HK-2 (cell line): ENCODE measurements at regions not wholly inside any gene's neighbourhood (a gene's known extent, or its start where the extent isn't known, plus 50 kb on each side); places are given as distances from the start of the nearest gene placed in this dataset.

ENCODE experiments used
- DNase-seq: peaks from one replicate; pipeline ENCODE4 v3.0.0-alpha.2; 2018; ENCODE audit not compliant: unreplicated experiment

DNA sequence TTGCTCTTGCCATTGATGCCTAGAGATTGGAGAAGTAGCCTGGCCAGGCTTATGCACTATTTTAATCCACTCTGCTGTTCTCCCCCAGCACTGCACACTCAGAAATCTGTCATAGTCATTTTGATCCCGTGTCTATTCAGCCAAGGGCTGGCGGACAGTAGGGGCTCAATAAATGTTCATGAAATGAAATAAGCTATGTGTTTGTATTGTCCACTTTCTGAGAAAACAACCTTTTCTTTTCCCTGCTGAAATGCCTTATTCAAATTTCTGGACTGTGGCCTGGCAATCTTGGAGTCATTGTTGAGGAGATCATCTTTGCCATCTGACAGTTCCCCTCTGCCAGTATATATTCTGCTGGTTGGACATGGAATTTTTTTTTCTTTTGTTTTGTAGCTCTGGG lies 550.4 kb upstream of the MAP3K7 start:
- no peak for DNase-seq

DNA sequence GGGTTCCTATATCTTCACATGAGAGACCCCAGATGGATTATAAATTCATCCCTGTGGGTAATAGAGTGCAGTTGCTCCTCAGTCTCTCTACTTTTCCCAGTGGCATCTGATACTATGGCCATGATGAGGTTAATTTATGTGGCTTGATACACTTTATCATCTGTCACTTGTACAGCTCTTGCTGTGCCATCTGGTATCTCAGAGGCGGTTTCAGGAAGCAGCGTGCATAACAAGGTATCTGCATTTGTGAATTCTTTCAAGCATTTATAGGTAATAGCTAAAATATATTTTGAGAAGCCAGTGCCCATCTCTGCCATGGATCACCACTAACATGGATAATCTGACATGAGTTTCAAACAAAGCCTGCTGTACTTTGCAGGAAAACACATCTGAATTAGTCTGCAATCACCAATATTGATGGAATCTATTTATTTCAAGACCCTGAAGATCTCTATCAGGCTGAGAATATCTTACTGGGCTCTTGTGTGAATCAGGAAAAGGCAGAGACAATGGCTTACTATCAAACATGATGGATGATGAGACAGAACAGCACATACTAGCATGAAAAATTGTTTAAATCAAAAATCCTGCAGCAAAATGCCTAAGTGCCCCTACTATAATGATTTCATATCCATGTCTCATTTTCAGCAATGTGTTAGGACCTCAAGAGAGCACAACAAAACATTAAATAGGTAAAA lies 548.7 kb upstream of the MAP3K7 start:
- no peak for DNase-seq

DNA sequence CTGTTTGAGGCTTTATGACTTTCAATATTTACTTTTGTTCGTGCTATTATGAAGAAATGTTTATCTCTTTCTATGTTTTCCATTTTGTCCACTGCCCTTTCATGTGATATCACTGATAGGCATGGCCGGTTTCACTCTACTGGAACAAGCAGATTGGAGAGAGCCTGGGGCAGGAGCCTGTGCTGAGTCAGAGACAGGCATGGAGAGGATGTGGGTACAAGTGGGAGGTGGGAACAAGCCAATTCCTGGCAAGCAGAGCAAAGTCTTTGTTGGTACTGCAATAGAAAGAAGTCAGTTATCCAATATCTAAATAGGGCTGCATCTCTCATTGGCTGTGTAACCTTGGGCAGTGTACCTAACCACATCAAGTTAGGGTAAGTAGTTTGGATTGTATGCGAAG lies 545.6 kb upstream of the MAP3K7 start:
- peak; percentile 45 for DNase-seq

DNA sequence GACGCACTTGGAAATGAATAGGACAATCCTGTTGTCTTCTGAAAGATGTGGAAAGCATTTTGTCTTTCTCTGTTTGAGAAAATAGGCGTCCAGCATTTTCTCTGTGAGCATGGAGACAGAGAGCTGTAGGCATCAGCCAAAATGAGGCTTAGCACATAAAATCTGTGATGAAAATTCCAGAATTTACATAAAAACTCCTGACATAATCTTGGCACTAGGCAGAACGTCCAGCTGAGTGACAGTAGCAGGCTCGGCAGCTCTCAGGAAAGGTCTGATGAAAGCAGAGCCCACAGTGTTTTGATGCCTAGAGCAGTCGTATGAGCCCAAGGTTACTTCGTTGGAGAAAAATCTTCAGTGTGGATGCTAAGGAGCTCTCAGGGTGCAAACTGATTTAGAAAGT lies 543.3 kb upstream of the MAP3K7 start:
- DNase-seq: no peak

DNA sequence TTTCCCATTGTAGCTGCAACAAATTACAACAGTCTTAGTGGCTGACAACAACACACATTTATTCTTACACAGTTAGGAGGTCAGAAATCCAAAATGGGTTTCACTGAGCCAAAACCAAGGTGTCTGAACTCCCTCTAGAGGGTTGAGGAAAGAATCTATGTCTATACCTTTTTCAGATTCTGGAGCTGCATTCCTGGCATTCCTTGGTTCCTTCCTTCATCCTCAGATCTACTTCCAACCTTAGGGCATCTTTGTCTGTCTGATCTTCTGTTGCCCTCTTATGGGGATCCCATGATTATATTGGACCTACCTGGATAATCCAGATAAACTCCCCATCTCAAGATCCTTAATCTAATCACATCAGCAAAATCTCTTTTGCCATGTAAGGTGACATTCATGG lies 540.9 kb upstream of the MAP3K7 start:
- DNase-seq: no peak

DNA sequence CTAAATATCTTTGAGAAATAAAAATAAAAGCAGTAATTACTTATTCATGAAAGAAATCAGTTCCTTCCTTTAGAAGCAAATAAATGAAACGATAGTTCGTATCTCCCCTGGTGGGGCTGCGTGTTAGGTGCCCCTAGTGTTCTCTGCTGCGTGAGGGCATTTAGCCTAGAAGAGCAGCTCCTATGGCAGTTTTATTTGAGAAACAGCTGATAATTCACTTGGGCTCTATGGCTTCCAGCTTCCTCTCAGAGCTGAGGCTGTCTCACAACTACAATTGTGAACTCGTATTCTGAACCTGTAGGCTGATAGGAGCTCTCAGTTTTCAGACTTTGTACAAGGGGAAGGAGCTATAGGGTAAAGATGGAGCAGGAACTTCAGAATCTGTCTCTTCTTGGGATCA lies 540.0 kb upstream of the MAP3K7 start:
- DNase-seq: no peak

DNA sequence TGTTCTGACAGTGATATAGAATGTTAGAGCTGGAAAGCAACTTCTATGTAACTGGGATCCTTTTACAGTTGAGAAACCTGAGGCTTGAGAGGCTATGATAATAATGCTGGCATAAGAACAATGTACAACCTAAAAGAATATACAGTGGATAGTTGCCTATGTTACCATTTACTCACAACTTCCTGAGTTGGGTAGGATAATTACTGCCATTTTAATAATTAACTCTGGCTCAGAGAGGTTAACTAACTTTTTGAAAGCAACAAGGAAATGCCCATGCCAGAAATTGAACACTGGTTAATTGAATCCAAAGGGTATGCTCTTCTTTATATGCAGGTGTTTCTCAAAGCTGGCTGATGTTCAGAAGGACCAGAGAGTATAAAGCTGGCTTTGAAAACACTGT lies 530.7 kb upstream of the MAP3K7 start:
- no peak for DNase-seq

DNA sequence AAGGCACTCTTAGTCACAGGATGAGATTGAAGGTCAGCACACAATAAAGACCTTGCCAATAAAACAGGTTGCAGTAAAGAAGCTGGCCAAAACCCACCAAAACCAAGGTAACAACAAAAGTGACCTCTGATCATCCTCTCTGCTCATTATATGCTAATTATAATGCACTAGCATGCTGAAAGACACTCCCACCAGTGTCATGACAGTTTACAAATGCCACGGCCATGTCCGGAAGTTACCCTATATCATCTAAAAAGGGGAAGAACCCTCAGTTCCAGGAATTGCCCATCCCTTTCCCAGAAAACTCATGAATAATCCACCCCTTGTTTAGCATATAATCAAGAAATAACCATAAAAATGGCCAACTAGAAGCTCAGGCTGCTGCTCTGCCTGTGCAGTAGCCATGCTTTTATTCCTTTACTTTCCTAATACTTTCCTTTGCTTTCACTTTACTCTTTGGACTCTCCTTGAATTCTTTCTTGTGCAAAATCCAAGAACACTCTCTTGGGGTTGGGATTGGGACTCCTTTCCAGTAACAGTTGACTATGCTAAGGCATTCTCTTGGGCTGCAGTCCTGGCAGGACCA lies 527.3 kb upstream of the MAP3K7 start:
- DNase-seq: no peak

DNA sequence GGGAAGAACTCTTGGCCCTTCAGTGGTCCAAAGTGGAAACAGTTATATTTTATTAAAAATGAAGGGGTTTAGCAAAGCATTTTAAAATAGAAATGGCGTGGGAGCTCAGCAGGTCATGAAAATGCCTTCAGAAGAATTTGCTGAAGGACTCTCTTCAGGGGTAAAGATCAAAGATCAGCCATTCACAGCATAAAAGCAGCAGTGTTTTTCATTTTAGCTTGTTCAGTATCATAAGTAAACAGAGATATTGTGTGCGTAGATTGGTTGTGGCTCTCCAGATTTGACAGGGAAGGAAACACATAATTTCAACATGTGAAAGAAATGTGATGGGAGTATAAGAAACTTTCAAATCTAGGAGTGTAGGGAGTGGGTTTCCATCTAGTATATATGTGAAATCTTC lies 519.2 kb upstream of the MAP3K7 start:
- DNase-seq: no peak

DNA sequence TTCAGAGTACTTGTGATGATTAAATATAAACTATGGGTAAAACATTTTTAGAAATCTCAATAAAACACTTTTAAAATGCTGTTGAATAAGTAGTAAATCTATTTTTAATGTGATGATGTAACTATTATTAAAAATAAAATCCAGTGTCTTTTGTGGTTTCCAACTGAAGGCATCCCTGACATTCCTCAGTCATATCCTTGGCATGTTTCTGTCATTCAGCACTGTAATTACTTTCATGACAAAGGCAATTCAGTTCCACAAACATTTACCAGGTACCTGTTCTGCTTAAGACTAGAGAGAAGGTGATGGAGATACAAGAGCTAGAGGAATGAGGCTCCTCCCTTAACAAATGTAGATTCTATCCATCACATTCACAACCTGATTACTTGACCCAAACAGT lies 518.7 kb upstream of the MAP3K7 start:
- DNase-seq: no peak

DNA sequence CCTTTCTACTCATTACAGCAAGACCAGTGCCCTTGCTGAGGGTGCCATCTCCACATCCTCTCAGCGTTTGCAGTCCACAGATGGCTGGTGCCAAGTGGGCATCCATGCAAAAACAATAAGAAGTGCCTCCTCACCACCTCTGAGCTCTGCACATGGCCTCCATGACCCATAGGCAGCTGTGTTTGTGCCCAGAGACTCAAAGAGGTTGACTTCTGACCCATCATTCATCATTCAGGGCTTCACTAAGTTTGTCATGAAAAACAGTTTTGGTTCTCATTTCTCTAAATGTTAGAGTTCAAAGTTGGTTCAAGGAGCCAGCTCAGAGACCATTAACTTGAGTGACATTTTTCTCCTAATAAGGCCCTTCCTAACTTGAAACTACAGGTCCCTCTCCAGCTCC lies 512.6 kb upstream of the MAP3K7 start:
- no peak for DNase-seq

DNA sequence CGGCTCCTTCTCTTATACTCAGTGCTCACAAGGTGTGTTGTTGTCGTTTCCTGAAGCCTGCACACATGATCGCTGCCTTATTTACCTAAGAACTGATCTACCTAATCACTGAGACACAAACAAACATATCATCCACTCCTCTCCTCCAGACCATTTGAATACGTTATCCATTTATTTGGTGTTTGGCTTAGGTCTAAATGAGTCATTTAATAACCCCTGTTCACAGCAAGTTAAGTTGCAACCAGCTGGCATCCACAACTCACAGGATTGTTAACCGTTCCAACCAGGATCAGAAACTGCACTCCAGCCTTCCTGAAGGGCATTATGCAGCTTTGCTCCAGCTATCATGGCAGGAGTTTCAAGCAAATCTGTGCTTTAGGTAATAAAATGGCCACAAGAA lies 511.1 kb upstream of the MAP3K7 start:
- no peak for DNase-seq

DNA sequence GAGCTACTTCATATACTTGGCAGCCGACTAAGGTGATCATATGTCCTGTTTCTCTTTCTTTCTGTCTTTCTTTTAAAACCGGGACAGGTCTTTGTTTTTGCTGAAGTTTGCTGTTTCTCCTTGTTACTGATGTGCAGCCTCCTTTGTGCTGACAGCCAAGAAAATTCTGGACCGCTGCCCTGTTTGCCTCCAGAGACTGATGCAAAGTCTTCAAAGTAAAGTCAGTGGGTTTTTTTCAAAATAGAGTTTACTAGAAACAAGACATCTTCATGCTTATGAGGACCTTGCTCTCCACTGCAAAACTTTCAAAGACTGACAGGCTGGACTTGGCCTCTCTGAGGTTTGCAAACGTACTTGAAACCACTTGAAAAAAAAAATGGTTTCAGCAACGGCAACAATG lies 510.5 kb upstream of the MAP3K7 start:
- DNase-seq: no peak

DNA sequence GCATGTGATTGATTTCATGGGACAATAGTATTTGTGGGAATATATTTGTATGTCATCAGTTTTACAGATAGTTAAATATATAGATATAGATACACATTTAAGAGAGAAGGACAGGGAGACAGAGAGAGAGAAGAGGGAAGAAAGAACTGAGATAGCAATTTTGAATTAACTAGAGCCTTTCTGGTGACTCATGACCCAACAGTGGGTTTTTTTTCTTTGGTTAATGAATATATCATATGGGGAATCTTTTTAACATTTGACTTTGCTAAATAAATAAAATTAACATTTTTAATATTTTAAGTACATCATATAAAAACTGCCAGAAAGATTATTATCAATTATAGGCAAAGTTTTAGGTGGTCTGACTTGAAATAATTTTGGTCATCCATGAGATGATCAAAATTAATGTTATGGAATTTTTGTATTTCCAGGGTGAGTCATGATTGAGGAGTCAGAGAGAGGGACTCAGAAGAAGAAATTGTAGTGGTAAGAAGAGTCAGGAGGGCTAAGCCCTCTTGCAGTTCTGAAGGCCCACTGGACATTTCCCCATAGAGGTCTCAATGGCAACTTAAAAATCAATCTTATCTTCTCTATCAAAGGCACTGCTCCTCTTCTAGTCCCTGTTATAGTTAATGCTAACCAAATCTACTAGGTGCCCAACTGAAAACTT lies 508.1 kb upstream of the MAP3K7 start:
- DNase-seq: no peak

DNA sequence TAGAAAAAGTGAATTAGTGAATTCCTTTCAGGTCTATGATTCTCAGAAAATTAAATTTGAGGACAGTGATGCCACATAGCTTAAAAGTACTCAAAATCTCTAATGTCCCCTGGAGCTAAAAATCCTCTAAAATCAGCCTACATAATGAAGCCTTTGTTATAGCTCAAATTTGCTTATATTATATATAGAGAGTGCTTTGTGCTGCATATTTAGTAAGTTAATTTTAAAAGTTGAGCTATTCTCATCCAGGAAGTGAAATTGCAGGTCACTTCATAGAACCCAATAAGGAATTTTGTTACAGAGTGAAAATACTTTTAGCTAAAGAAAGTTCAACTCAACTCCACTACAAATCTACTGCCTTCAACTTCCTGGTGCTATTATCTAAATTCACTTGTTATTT lies 507.5 kb upstream of the MAP3K7 start:
- DNase-seq: no peak

DNA sequence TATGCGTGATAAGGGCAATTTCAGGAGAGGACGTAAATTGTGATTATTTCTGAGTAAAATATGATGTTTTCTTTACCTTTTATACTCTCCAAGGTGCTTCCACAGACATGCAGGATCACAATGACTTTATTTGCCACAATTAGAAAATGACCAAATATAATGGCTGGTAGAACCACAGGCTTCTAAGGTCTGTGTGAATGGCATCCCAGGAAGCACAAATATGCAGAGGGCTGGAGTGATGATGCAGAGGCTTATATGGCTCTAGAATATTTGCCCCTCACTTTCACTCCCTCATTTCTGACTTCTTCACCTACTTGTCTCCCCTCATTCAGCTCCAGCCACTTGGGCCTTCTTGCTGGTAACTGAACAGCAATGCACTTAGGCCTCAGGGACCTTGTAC lies 502.1 kb upstream of the MAP3K7 start:
- DNase-seq: no peak

DNA sequence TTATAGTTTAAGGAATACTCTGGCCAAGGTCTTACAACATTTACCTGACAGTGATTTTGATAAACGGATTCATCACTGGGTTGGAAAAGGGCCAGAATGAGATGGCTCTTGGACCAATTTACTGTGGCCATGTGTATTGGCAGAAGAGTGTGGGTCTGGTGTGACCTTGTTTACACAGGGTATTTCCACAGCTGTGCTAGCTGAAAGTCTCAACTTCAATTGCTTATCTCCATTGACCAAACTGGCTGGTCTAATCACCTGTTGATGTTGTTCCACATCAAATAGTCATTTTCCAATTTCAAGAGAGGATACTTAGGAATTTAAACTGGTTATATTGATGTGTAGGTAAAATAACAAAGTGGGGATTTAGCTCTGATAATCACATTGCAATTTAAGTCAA lies 501.6 kb upstream of the MAP3K7 start:
- DNase-seq: no peak

DNA sequence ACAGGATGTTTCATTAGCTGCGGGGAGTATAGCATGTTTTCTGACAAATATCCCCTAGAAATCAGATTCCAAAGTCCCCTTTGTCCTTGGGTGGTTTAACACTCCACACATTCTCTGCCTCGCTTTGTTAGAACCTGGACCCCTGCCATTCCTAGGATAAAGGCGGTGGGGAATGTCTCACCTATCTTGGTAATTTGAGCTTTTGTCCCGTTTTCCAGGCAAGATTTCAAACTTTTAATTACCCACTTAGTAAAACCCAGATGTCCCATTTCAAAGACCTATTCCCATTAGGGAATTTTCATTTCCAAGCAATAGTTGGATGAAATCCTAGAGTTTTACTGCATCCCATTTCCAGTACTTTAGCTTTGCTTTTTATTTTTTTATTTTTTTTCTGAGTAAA lies 501.0 kb upstream of the MAP3K7 start:
- no peak for DNase-seq

DNA sequence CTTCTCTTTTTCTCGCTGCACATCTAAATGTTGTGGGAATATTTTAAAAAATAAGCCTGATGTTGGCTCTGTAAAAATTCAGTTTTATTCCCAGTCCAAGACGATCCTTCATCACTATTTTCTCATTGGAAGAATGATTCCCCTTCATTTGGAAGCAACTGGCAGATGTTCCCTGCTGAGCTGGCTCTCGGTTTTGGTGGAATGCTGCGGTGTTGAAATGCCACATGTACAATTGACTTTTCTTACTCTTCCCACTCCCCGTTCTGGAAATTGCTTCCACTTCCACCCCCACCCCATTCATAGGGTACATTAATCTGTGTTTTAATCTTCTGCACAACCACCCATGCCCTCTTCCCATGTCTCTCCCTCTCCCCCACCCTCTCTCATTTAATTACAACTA lies 496.3 kb upstream of the MAP3K7 start:
- DNase-seq: no peak

DNA sequence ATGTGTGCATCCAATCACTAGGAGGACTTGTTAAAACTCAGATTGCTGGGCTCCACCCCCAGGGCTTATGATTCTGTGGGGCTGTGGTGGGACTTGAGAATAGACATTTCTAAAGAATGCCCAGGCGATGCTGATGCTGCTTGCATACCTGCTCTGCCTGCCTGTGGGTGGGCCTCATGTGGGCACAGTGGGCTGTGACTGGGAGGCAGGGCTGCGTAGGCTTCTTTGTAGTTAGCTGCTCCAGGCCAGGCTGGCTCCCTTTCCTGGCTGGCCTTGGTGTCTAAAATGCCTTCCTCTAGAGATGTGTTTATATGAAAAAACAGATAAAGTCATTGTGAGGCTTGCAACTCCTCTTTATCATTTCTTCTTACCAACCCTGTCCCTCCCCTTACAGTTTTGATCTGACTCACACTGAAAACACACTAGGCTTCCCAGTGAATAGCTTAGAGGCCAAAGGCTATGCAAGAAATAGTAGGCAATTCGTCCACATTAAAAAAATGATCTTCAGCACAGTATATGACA lies 495.5 kb upstream of the MAP3K7 start:
- DNase-seq: no peak

DNA sequence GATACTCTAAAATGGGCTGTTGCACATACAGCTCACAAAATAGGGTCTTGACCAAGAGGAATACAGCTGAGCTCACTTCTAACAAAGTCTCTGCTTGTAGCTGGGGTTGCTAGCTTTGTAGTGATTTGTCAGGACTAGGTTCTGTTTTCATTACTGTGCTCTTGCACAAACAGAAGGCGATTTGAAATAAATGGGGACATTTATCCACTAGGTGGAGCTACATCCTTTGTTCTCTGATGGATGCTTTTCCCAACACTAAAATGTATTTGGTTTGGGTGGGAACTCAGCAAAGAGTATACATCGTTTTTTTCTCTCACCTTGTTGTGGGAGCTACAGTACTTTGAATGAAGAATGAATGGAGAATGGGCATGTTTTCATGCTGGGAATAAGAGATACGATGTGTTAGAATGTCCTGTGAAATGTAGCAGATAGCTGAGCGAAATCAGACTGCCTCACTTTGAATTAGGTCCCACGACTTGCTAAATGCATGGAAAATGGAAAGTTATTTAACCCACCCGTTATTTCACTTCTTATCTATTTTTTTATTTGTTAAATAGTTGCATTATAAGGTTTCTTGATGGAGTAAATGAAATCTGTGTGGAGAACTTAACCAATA lies 494.7 kb upstream of the MAP3K7 start:
- no peak for DNase-seq

DNA sequence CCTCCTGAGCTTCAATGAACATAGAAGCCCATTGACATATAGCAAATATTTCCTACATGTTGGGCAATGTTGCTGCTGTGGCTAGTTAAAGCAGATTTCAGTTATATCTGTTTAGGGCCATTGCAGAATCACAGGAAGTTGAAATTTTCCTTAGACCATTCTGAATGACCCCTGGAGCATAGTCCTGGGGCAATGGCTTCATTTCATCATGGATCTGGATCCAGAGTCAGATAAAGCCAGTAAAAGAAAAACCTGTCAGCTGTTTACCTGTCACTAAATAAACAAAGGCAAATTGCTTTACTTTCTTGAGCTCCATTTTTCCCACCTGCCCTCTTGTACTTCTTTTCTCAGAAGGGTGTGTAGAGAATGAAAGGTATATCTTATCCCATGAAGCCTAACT lies 494.0 kb upstream of the MAP3K7 start:
- DNase-seq: no peak

DNA sequence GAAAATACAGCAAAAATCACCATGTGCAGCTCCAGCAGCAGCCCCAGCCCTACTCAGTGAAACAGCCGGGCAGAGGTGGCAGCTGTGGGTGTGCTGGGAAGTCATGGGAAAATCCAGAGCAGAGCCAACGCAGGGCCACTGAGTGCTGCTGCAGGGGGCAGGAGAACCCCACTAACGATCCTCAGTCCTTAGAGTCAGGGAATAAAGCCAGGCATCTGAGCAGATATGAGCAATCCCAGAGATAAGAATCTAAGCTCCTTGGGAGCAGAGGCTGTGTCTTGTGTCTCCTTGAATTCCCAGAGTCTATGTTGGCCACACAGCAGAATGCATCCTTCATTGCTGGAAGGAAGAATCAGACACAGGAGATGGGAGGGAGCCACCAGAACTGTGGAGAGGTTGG lies 493.1 kb upstream of the MAP3K7 start:
- no peak for DNase-seq
